GM18909 (cell line): ENCODE measurements at regions not wholly inside any gene's neighbourhood (a gene's known extent, or its start where the extent isn't known, plus 50 kb on each side); places are given as distances from the start of the nearest gene placed in this dataset.
A peak's percentile ranks its signal among the peaks of the same experiment; 100 is the strongest.

Experiments used
- ATAC-seq: cut with Tn5 transposase; IDR thresholded peaks from one replicate; pipeline ENCODE4 v1.9.1; 2021; ENCODE audit warnings: mild to moderate bottlenecking; ENCODE audit not compliant: unreplicated experiment, poor library complexity

GRCh38 chr5:58358501-58359178, 101.2 kb downstream of the PLK2 start:
- no peak for ATAC-seq

- no peak for ATAC-seq
These were observed 101.9 kb downstream of the PLK2 start for GRCh38 chr5:58357799-58358500.

DNA sequence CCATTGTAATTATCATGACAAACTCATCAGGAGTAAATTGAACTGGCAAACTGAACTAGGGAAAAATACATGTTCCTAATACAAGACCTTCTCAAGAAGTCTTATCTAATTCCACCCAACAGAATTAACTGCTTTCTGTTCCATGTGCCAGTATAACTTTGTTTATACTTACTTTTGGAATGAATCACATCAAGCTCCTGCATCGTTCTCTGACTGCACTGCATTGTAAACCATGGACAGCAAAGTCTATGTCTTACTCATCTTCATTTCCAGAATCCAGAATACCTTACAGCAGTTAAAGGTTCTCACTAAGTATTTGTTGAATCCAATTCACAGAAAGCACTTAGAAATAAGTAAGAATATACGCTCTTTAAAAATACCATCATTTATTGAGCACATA, 102.8 kb downstream of the PLK2 start:
- ATAC-seq, result no peak

DNA sequence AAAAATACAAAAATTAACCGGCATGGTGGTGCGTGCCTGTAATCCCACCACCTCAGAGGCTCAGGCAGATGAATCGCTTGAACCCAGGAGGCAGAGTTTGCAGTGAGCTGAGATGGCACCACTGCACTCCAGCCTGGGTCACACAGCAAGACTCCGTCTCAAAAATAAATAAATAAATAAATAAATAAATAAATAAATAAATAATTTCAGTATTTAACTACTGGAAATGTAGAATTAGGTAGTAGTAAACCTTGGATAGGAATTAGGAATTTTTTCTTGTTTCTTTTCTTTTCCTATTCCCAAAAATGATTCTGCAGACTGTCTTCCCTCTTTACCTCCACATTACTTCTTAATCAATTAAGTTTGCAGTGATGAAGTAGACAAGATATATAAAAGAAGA, 103.2 kb downstream of the PLK2 start:
- no peak for ATAC-seq

DNA sequence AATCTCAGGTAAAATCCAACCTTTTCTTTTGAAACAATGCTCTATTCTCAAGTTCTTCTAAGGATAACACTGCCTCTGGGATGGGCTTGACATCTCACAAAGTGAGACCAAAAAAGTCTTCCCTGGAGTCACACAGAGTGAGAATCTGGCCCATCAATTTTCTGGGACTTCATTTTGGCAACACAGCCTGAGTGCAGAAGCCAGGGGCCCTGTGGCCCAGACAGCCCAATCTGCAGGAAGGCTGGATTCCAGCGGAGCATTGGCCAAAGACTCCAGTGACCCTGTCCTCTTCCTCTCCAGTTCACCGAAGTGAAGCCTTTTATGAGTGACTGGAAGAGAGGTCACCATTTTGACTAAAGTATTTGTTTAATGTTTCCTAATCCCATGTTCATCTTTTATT, 105.1 kb downstream of the PLK2 start:
- ATAC-seq, result no peak

- no peak for ATAC-seq
These were observed 105.9 kb downstream of the PLK2 start for GRCh38 chr5:58353992-58354391.

DNA sequence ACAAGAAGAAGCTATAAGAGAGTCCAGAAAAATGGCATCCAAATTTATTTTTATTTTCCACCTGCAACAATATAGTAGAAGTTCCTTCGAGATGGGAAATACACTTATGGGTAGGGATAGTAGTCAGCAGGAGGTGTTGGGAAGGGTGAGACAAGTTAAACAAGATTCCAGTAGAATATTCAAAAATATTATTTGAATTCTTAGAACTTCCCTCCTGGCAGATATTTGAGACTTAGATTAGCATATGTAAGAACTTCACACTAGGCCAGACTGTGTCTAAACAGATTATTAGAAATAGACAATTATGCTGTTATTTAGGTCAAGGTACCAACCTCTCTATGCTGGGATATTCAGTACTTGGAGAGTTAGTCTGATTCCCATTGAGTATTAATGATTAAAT, 108.7 kb downstream of the PLK2 start:
- ATAC-seq, result no peak

DNA sequence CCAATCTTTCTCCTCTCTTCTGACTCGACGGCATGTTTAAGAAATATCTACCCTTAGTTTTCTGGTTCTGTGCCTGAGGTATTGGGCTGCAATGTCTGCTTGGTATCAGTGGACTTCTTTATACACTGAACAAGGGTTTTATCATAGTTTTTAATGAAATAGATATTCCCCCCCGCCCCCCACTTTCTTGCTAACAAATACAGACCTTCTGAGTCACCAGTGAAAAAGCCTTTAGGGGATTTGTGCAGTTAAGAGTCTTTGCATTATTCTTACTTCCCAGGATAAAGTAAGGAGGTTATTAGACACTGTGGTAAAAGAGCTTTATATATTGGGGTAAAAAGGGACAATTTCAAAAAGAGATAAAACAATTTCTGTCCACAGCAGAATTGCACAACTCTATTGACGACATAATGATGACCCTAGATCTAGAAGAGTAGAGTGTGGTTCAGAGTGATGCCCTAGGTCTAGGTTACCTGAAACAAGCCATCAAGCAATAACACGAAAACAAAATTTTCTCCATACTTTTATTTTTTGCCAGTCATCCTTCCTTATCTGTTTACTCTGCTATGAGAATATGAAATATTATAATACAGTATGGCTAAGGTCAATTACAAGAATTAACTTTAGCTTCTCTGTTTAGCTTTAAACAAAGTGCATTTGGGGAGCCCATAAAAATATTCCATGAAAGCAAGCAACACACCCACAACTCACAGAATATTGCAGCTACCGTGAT, 110.7 kb downstream of the PLK2 start:
- no peak for ATAC-seq

- no peak for ATAC-seq
These were observed 113.8 kb downstream of the PLK2 start for GRCh38 chr5:58346041-58346440.

GRCh38 chr5:58341476-58341875, 118.4 kb downstream of the PLK2 start:
- no peak for ATAC-seq

- ATAC-seq, result no peak
These were observed 124.4 kb downstream of the PLK2 start for GRCh38 chr5:58335518-58335917.

GRCh38 chr5:58334035-58334434, 125.9 kb downstream of the PLK2 start:
- no peak for ATAC-seq

GRCh38 chr5:58330781-58331180, 129.1 kb downstream of the PLK2 start:
- ATAC-seq, result no peak

- peak; percentile 60 for ATAC-seq
These were observed 132.6 kb downstream of the PLK2 start for GRCh38 chr5:58327289-58327688.

DNA sequence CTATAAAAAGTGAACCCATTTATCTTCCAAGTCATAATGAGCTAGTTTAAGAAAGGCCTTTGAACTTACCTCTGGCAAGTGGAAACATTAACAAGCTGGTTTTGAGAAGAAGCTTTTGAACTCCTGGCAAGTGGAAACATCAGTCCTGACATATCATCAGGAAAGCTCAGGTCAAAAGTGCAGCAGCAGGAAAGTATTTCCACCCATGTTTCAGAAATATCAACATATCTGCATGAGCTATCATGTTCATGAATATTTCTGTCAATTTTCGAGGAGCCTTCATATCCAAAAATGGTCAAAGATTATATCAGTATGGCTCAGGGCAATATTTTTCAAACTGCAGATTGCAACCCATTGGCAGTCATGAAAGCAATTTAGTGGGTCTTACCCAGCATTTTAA, 133.9 kb downstream of the PLK2 start:
- no peak for ATAC-seq

DNA sequence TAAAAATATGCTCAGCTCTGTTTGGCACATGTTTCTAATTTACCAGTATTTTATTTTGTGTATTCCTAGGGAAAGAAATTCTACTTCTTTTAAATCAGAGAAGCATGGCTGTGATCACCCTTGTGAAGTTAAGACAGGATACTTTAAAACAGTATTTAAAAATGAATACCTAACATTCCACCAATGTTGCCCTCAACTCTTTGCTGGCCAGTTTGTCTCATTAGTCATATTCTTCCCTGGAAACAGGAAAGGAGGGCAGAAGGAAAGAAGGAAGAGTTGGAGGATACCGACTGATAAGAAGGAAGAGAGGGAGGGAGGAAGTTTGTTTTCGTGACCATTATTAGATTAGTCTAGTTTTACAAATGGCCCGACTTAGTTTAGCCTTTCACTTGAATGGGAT, 137.4 kb downstream of the PLK2 start:
- ATAC-seq, result no peak

GRCh38 chr5:58318468-58318867, 141.4 kb downstream of the PLK2 start:
- no peak for ATAC-seq

GRCh38 chr5:58317808-58318207, 142.1 kb downstream of the PLK2 start:
- no peak for ATAC-seq

GRCh38 chr5:58317009-58317408, 142.9 kb downstream of the PLK2 start:
- no peak for ATAC-seq

DNA sequence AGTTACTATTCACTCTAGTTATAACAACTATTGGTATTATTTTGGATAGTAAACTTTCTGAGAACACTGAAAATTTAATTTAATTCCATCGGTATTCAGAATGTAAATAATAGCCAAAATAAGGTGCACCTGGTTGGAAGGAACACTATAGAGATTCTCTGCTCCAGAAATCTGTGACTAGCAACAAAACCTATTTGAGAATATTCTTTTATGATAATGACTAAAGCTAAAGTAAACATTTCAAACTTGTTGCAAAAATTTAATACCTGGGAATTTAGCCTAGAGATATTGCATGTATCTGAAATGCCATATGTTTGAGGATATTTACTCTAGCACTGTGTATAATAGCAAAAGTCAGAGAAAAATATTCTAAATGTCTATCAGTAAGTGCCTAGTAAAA, 144.1 kb downstream of the PLK2 start:
- no peak for ATAC-seq

DNA sequence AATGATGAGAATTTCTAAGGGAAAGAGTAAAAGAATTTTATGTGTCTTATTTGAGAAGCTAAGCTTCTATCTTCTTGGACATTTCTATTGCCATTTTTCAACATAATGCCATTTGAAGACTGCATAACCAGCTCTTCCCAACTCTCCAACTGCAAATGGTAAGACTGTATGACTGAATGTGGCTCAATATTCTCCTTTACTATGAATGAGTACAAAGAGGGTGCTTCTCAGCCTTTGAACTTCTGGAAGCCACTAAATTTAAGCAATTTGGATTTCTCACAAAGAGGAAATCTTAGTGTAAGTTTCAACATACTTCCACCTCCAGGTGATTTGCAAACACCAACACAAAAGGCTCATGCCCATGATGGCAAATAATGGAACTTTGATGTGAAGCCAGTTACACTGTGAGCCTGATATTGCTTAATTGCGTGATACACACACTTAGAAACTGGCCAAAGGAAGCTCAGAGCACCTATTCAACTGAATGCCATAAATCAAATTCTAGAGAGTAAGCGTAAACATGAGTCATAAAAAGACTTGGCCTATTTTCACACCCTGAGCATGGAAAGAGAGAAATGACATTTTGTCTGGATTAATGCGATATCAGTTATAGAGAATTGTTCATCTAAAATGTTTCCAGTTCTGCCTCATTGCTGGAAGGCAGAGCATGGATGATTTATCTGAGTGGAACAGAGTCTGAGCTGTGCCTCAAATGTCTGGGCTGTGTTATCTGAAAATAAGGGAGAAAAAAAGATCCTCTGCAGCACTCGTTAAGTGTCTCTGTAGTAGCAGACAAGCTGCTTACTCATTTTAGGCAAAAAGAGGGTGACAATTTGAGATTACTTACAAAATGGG, 145.3 kb downstream of the PLK2 start:
- no peak for ATAC-seq
